ENCODE measurements at regions not wholly inside any gene's neighbourhood (a gene's known extent, or its start where the extent isn't known, plus 50 kb on each side); places are given as distances from the start of the nearest gene placed in this dataset.
"Not testable (repeated sequence)": the region's sequence is repeated elsewhere in the genome, so short reads cannot be mapped to it uniquely, and the experiment has no call there.

DNA sequence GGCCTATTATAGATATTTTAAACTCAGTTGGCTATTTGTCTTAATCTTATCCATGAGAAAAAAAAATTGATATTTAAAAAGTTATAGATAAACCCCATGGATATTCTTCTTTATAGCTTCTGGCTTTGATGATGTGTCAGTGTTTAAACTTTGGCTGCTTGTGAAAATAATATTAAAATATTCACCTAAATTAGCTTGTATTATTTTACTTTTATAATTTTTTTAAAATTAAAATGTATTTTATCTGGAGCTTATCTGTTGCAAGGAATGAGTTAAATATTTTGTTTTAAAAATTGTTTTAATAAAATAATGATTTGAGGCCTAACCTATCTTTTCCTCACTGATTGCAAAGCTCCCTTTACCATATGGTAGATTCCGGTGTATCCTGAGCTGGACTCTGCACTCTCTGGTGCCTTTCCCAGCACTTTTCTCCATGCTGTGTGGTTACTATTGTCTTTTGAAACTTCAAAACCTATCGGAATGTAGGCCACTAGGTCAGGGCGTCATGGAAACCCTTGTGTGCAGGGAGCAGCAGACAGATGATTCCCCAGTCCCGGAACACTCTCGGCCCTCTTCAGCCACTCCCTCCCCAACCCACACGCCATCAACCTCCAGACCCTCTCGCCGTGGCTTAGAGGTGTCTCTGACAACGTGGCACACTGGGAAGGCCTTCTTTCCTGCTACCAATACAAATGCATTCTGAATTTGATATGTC is 252.3 kb upstream of the ATP10A start:
- no peak for DNase-seq

- DNase-seq, result not testable (repeated sequence)
These were observed 251.0 kb upstream of the ATP10A start for GRCh38 chr15:26114128-26114527.

DNA sequence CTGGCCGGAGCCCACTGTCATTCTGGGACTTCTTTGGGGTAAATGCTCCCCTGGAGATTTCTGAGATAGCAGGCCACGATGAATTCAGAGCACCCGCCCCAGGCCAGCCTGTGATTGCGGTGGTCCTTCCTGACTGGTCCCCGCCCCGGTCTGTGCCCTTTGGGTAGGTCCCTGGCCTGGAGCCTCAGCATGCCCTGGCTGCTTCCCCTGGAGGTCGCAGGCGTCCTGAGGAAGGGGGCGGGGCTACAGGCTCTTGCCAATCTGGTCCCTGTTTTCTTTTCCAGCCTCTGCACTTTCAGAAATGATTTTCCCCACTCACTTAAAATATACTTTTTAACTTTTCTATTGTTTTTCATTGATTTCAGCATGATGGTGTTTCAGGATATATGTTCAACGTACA is 250.2 kb upstream of the ATP10A start:
- DNase-seq, result no peak

GRCh38 chr15:26109203-26109602 is 246.1 kb upstream of the ATP10A start:
- DNase-seq, result no peak

GRCh38 chr15:26106556-26106955 is 243.4 kb upstream of the ATP10A start:
- DNase-seq, result no peak

DNA sequence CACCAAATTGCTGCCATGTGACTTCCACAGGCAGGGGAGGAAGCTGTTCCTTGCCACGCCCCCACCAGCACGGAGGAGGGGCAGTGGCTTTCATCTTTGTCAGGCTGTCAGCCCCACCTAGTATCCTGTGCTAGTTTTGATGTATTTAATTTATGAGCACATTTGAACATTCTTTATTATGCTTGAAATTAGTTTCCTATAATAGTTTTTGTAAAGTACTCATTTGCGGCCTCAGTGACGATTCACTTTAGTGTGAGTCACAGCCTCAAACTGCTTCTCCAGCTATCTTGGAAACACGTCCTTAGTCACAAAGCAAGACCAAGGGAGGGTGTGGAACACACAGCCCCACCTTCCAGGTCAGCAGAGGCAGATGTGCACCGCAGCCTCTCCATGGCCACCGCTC is 239.9 kb upstream of the ATP10A start:
- DNase-seq, result no peak

DNA sequence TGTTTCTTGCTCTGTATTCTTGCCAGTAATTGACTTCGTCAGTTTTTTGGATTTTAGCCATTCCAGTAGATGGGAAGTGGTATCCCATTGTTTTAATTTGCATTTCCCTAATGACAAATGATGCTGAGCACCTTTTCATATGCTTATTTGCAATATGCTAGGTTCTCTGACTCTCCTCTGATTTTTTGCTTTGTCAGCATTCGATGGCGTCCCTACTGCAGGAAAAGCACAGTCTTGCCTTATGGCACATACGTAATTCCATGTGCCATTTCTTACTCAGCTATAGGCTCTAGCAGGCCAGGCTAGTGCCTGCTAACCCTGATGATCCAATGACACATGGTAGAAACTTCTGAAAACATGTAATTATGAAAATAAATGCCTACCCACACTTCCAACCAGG is 239.2 kb upstream of the ATP10A start:
- DNase-seq, result no peak

- DNase-seq, result no peak
These were observed 238.3 kb upstream of the ATP10A start for GRCh38 chr15:26101443-26101842.

DNA sequence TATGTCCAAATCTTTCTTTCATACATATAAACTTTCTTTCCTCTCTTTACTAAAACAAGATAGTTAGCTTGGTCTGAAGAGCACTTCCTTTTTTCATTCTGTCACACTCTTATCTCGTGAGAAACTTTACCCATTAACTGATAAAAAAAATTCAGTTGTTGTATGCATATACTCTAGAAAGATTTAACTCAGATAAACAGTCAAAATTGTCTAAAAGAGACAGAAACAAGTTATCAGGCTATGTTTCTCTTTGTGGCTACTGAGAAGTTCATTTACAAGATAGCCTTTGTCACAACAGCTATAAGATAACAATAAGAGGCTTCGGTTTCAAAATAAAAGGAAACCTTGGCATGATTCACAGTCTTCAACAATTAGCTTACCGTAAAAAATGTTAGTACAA is 235.7 kb upstream of the ATP10A start:
- DNase-seq, result no peak

DNA sequence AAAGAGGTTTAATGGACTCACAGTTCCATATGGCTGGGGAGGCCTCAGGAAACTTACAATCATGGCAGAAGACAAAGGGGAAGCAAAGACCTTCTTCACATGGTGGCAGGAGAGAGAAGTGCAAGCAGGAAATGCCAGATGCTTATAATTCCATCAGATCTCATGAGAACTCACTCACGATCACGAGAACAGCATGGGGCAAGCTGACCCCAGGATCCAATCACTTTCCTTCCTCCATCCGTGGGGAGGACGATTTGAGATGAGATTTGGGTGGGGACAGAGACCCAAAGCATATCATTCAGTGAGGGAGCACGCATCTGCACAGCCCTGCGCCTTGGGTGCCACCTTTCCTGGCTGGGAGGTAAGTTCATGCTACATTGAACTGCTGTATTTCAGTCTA is 234.1 kb upstream of the ATP10A start:
- no peak for DNase-seq

DNA sequence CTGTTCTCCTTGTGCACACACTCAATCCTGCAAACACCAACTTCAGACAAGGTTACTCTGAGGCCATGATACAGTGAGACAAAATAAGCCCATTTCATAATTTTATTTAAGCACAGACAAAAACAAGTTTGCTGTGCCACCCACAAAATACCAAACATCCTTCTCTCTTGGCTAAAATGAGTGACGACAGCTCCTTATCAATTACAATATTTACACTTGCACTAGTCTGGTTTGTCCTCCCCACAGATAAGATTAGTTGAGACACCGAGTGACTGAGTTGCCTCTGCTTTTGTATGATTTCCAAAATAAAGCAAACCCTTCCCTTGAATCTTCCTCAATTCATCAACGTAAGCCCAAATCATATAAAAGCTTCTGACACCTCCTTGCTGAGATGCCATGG is 233.5 kb upstream of the ATP10A start:
- DNase-seq, result no peak

DNA sequence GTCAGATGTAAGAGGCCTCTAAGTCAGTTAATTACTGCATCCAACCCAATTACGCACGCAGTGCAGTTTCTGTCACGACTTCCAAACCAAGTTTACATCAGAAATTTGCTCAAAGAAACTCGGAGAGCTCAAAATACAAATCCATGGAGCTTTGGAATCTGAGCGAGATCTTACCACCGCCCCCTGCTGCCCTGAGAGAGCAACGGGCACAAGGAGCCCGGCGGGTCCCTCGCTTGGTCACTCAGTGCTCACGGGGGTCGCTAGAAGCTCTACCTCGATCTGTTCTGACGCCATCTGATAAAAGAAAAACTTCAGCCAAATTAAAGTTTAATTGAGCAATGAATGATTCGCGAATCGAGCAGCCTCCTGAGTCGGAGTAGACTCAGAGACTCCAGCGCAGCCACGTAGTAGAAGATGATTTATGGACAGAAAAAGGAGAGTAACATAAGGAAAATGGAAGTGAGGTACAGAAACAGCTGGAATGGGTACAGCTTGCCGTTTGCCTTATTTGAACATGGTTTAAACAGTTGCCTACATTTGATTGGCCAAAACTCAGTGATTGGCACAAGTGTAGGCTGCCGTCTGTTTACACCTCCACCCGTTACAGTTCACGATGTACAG is 232.7 kb upstream of the ATP10A start:
- peak in 2 of 3 donors; percentile 5 to 7 for DNase-seq

- DNase-seq, result no peak
These were observed 228.1 kb upstream of the ATP10A start for GRCh38 chr15:26091184-26091583.

GRCh38 chr15:26087881-26088280 is 224.8 kb upstream of the ATP10A start:
- DNase-seq, result no peak

DNA sequence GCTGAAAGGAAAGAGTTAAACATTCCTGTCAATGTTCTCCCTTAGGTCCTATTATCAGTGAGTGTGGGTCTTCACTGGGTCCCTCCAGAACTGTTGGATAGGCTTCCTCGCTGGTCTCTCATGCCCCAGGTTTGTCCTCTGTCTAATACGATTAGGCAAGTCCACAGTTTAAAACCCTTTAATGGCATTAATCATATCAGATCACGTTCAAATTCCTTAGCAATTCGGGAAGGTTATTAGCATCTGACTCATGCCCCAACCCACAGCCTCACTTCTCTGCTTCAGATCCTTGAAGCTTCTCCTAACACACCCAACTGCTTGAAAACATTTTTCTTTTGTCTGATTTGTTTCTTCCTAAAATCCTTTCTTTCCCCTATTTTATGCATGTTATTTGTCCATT is 224.3 kb upstream of the ATP10A start:
- no peak for DNase-seq

GRCh38 chr15:26084771-26085170 is 221.6 kb upstream of the ATP10A start:
- DNase-seq, result no peak

DNA sequence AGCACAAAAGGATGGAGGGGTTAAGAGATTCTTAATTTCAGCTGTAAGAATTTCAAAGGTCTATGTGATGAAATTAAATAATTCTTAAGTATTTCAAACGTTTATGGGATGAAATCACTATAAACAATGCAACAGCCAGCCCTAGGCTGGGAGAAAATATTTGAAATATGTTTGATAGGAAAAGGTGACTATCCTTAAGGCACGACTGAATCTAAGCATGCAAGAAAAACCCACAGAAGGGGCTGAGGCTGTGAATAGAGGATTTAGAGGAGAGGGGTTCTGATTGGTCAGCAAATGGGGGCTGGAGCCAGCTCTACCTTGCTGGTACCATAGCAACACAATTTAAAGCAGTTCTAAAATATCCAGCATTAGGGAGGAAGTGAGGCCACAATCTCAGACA is 220.8 kb upstream of the ATP10A start:
- DNase-seq, result no peak

- DNase-seq, result no peak
These were observed 220.3 kb upstream of the ATP10A start for GRCh38 chr15:26083457-26083856.

- DNase-seq, result peak; percentile 96 to 97 (median 96)
These were observed 219.3 kb upstream of the ATP10A start for GRCh38 chr15:26082221-26083109.

GRCh38 chr15:26081758-26082220 is 218.7 kb upstream of the ATP10A start:
- DNase-seq, result no peak

DNA sequence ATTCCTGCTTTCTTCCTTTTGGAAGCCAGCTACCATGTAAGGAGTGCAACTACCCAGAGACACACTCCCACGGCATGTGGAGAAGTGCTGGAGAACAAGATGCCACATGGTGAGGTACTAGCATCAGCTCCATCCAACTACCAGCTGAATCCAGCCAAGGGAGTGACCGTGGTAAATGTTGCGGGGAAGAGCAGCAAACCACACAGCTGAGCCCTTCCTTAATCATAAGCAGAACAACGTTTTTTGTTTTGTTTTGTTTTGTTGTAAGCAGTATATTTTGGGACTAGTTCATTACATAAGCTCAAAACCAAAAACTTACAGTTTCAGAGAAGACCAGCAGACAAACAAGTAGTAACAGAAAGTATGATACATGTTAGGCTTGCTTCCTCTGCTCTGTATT is 212.6 kb upstream of the ATP10A start:
- no peak for DNase-seq

- no peak for DNase-seq
These were observed 210.6 kb upstream of the ATP10A start for GRCh38 chr15:26073430-26074333.

DNA sequence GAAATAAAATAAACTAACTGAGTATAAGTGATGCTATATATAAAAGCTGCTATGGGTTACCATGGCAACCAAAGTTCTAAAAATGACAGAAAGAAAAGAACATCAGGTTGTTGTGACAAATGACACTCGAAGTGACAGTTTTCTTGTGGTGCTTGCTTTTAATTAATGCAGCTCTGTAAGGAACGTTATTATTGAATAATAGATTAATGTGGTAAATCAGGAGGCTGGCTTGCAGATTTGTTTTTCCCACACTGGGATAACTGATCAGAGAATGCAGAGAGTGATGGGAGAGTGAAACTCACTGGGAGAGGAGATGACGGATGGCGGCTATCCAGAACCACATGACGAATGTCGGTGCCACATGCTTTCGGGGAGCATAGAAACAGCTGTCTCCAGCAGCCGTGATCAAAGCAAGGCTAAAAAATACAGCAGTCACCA is 207.0 kb upstream of the ATP10A start:
- DNase-seq, result no peak
